ENCODE measurements at regions not wholly inside any gene's neighbourhood (a gene's known extent, or its start where the extent isn't known, plus 50 kb on each side); places are given as distances from the start of the nearest gene placed in this dataset.

DNA sequence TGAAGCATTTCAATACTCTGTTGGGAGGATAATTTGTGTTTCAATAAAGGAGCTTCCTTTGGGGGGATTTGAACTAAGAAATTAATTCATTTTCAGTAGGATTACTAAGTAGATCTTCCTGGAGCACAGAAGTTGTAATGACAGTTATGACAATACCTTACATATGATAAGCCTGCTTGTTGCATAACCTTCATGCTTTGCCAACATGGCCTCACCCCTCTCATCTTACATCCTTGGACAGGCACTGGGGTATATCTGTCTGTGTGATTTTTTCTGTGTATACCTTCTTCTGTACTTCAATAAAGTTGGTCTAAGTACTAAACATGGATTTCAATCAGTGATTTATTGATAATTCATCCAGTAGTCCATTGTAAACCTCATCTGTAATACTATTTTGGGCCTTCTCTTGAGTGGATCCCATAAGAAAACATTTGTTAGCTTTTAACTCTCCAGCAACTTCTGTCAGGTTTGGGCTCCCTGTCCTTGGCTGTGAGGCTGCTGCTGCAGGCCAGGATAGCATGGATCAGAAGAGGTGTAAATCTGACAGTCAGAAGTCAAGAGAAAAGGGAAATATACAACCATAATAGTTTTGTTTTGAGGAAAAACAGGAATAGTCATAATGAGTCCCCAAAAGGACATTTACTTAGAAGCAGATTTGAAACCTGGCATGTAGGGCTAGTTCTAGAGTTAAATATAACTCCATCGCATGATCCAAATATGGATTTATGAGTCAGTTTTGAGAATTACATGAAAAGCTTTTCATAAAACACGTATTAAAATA lies 422.2 kb downstream of the KLF5 start:
- Mint-ChIP-seq H3K36me3 (no peaks in the 10 kb centered on the region), H3K9me3 (no peaks in the 10 kb centered on the region), H3K27me3 (no peaks in the 10 kb centered on the region), H3K27ac (no peak overlapping the region), H3K4me3 (no peak overlapping the region), H3K4me1 (no peaks in the 10 kb centered on the region)

- Mint-ChIP-seq H3K4me1 (no peaks in the 10 kb centered on the region), H3K27me3 (no peaks in the 10 kb centered on the region), H3K9me3 (no peaks in the 10 kb centered on the region), H3K36me3 (no peaks in the 10 kb centered on the region), H3K4me3 (no peak overlapping the region), H3K27ac (no peak overlapping the region)
These were observed 421.1 kb downstream of the KLF5 start for GRCh38 chr13:73479856-73480255.

DNA sequence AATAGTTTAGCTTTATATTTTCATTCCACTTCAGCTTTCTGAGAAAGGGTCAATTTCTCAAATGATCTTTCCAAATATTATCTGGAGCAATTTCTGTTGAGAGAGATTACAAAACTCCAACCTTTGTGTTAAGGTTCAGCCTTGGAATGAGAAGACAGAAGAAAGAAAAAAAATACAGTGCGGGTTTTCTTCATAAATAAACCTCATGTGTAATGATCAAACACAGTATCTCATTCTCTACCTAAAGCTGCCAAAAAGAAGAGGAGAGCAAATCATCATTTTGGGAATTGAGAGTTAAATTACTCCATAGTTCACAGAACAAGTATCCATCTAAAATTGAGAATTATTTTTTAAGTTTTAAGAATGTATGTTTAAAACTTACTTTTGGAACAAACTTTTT lies 420.5 kb downstream of the KLF5 start:
- Mint-ChIP-seq H3K4me1 (no peaks in the 10 kb centered on the region), H3K27me3 (no peaks in the 10 kb centered on the region), H3K9me3 (no peaks in the 10 kb centered on the region), H3K27ac (no peak overlapping the region), H3K36me3 (no peaks in the 10 kb centered on the region), H3K4me3 (no peak overlapping the region)

- Mint-ChIP-seq H3K27ac (no peak overlapping the region), H3K4me3 (no peak overlapping the region), H3K4me1 (no peaks in the 10 kb centered on the region), H3K27me3 (no peaks in the 10 kb centered on the region), H3K9me3 (no peaks in the 10 kb centered on the region), H3K36me3 (no peaks in the 10 kb centered on the region)
These were observed 418.6 kb downstream of the KLF5 start for GRCh38 chr13:73477441-73477840.

- H3K27ac Mint-ChIP-seq: no peak overlapping the region
- no peaks in the 10 kb centered on the region for H3K9me3 Mint-ChIP-seq
- H3K36me3 Mint-ChIP-seq: no peaks in the 10 kb centered on the region
- H3K27me3 Mint-ChIP-seq: no peaks in the 10 kb centered on the region
- H3K4me3 Mint-ChIP-seq: no peak overlapping the region
- H3K4me1 Mint-ChIP-seq: no peaks in the 10 kb centered on the region
These were observed 414.2 kb downstream of the KLF5 start for GRCh38 chr13:73473016-73473415.

DNA sequence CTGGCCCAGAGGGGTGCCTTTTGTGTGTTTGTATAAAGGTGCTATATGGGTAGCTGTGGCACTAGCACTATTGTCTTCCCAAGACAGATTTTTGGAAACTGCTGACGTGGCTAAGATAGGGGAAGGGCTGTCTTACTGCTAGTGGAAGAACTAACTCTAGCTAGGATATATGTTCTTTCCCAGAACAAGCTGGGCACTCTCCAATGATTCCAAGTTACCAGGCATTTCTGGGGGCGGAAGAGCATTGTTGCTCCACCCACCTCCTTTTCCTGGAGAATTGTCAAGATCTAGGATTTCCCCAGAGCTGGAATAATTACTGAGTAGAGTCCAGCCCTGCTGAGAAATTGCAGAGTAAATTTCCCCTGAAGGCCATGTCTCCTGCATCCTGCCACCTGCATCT lies 408.3 kb downstream of the KLF5 start:
- Mint-ChIP-seq H3K36me3 (no peaks in the 10 kb centered on the region), H3K4me1 (no peaks in the 10 kb centered on the region), H3K4me3 (no peak overlapping the region), H3K9me3 (no peaks in the 10 kb centered on the region), H3K27ac (no peak overlapping the region), H3K27me3 (no peaks in the 10 kb centered on the region)

GRCh38 chr13:73466561-73466960 lies 407.8 kb downstream of the KLF5 start:
- H3K4me3 Mint-ChIP-seq: no peak overlapping the region

GRCh38 chr13:73465617-73465971 lies 406.8 kb downstream of the KLF5 start:
- Mint-ChIP-seq H3K36me3 (no peaks in the 10 kb centered on the region), H3K27me3 (peaks cover 3% of the 10 kb centered on the region), H3K4me3 (no peak overlapping the region), H3K27ac (no peak overlapping the region), H3K4me1 (no peaks in the 10 kb centered on the region), H3K9me3 (no peaks in the 10 kb centered on the region)

More at GRCh38 chr13:73466561-73466960, 407.8 kb downstream of the KLF5 start:
- Mint-ChIP-seq H3K27me3 (no peaks in the 10 kb centered on the region), H3K27ac (no peak overlapping the region), H3K4me1 (no peaks in the 10 kb centered on the region), H3K9me3 (no peaks in the 10 kb centered on the region), H3K36me3 (no peaks in the 10 kb centered on the region)

GRCh38 chr13:73464758-73465616 lies 406.2 kb downstream of the KLF5 start:
- H3K9me3 Mint-ChIP-seq: no peaks in the 10 kb centered on the region
- H3K4me1 Mint-ChIP-seq: no peaks in the 10 kb centered on the region
- no peak overlapping the region for H3K4me3 Mint-ChIP-seq
- H3K27me3 Mint-ChIP-seq: peaks cover 3% of the 10 kb centered on the region
- peaks cover 2% of the 10 kb centered on the region for H3K36me3 Mint-ChIP-seq
- peak overlapping the region; percentile 5 for H3K27ac Mint-ChIP-seq

- H3K27me3 Mint-ChIP-seq: peaks cover 9% of the 10 kb centered on the region
- peaks cover 4% of the 10 kb centered on the region for H3K36me3 Mint-ChIP-seq
- no peak overlapping the region for H3K27ac Mint-ChIP-seq
- no peak overlapping the region for H3K4me3 Mint-ChIP-seq
- no peaks in the 10 kb centered on the region for H3K4me1 Mint-ChIP-seq
- peaks cover 4% of the 10 kb centered on the region for H3K9me3 Mint-ChIP-seq
These were observed 403.4 kb downstream of the KLF5 start for GRCh38 chr13:73462241-73462640.

DNA sequence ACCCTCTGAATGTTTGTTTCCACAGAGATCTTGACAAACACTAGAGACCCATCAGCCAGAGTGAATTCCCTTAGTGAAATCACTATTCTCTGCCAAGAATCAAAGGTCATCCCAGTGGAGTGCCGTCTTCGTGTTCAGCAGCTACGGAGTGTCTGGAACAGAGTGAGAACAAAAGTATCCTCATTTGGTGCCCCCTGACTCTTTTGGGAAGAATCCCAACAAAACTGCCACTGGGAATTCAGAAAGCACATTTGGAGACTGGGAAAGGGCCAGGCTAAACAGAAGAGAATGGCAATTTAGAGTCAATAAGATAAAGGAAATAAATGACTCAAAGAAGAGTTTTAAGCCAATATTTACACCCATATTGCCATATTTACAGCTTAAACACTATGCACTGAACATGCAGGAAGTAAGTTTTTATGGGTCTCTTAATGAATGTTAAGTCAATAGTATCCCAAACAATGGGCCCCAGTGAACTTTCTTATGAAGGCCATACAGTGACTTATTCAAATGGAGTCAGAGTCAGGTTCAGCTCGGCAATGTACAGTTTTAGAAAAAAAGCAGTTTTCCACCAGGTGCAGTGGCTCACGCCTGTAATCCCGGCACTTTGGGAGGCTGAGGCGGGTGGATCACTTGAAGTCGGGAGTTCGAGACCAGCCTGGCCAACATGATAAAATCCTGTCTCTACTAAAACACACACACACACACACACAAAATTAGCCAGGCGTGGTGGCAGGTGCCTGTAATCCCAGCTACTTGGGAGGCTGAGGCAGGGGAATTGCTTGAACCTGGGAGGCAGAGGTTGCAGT lies 392.6 kb downstream of the KLF5 start:
- peaks cover 2% of the 10 kb centered on the region for H3K36me3 Mint-ChIP-seq
- no peaks in the 10 kb centered on the region for H3K4me1 Mint-ChIP-seq
- H3K27ac Mint-ChIP-seq: no peak overlapping the region
- H3K9me3 Mint-ChIP-seq: no peaks in the 10 kb centered on the region
- H3K4me3 Mint-ChIP-seq: no peak overlapping the region
- H3K27me3 Mint-ChIP-seq: peaks cover 2% of the 10 kb centered on the region

DNA sequence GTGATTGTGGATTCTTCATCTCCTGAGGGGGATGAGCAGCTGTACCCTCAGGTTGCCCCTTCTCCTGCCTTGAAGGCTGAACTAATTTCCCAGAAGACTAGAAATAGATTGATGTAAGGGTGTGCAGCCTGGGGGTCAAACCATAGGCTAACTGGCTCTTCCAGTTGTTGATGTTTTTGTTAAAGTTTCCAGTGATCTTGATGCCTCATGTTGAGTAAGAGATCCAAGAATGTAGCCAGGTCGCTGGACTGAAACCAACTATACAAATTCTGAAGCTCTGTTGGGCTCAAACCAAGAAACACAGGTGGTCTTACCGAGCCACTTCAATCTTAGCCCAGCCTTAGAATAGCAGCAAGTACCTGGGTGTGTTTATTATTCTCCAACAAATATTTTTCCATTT lies 391.8 kb downstream of the KLF5 start:
- H3K36me3 Mint-ChIP-seq: peaks cover 3% of the 10 kb centered on the region
- H3K27ac Mint-ChIP-seq: no peak overlapping the region
- no peaks in the 10 kb centered on the region for H3K4me1 Mint-ChIP-seq
- H3K4me3 Mint-ChIP-seq: no peak overlapping the region
- H3K27me3 Mint-ChIP-seq: peaks cover 2% of the 10 kb centered on the region
- no peaks in the 10 kb centered on the region for H3K9me3 Mint-ChIP-seq

- H3K27me3 Mint-ChIP-seq: peaks cover 2% of the 10 kb centered on the region
- H3K4me1 Mint-ChIP-seq: no peaks in the 10 kb centered on the region
- H3K36me3 Mint-ChIP-seq: peaks cover 7% of the 10 kb centered on the region
- H3K4me3 Mint-ChIP-seq: no peak overlapping the region
- H3K9me3 Mint-ChIP-seq: no peaks in the 10 kb centered on the region
- no peak overlapping the region for H3K27ac Mint-ChIP-seq
These were observed 390.4 kb downstream of the KLF5 start for GRCh38 chr13:73449252-73449651.

DNA sequence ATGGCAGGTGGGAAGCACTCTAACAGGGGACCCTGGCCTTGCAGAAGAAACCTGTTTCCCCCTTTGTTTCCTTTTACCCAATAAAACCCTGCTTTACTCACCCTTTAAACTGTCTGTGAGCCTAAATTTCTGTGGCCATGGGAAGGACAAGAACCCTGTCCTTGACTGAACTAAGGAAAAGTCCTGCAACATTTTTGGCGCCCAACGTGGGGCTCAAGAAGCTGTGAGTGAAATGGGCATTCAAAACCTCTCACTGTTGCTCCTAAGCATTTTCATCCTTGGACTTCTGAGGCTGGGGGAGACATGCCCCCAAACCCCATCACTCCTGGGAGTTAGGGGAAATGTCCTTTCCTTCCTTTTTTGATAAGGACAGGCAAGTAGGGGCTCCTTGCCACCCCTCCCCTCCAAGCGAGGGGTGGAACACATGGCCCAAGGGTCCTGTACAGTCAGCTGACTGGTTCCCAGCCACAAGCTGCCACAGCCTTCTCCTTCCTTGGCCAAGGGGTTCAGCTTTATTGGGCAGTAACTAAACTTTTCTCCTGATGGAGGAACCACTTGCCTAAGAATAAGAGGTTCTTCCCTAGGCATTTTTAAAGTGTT lies 381.6 kb downstream of the KLF5 start:
- Mint-ChIP-seq H3K4me3 (no peak overlapping the region), H3K27me3 (no peaks in the 10 kb centered on the region), H3K36me3 (peaks cover 8% of the 10 kb centered on the region), H3K9me3 (peaks cover 16% of the 10 kb centered on the region), H3K27ac (no peak overlapping the region), H3K4me1 (no peaks in the 10 kb centered on the region)

DNA sequence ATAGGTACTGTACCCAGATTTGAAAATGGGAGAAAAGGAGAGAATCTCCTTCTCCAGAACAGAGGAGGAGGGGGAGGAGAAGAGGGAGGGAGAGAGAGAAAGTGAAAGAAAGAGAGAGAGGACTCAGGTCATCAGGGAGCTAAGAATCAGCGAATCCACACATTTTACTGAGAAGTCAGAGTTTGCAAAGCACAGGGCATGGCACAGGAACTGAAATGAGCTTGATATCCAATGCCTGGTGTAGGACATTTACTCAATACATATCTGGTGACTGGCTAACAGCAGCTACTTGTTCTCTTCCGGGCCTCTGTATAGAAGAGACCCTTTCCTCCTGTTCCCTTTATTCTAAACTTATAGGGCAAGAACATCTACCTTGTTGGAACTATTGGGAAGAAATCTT lies 375.1 kb downstream of the KLF5 start:
- no peak overlapping the region for H3K4me3 Mint-ChIP-seq
- no peaks in the 10 kb centered on the region for H3K36me3 Mint-ChIP-seq
- H3K4me1 Mint-ChIP-seq: peaks cover 3% of the 10 kb centered on the region
- H3K27ac Mint-ChIP-seq: no peak overlapping the region
- peaks cover 12% of the 10 kb centered on the region for H3K9me3 Mint-ChIP-seq
- no peaks in the 10 kb centered on the region for H3K27me3 Mint-ChIP-seq

All from activated naive CD4-positive, alpha-beta T cell treated with anti-CD3 and anti-CD28 coated beads, Interleukin-2, amount 50 U/mL, for 24 hours (primary cell).